Calu3 (cell line): ENCODE measurements at regions not wholly inside any gene's neighbourhood (a gene's known extent, or its start where the extent isn't known, plus 50 kb on each side); places are given as distances from the start of the nearest gene placed in this dataset.

Source experiments
- BruUV-seq: library from RNA; stranded (reverse); fragments of 400-500 nt; replicated peaks from 2 replicates; lab custom pipeline; 2021; lab: Mats Ljungman, UMichigan
- CTCF ChIA-PET: fragments of 300-600 bp; sonication (Branson Sonifier 250); formaldehyde crosslinking; loops from one replicate; lab custom pipeline; 2022; ENCODE audit warnings: antibody characterized with exemption; lab: Charles Lee
- DNase-seq: peaks from one replicate; pipeline ENCODE4 v3.0.0; 2022
- H3K27ac Mint-ChIP-seq: one replicate; pipeline ENCODE4 v1.8.0; 2022; ENCODE audit warnings: mixed read lengths; ENCODE audit not compliant: unreplicated experiment
- H3K27me3 Mint-ChIP-seq: one replicate; pipeline ENCODE4 v1.8.0; 2022; ENCODE audit warnings: mixed read lengths; ENCODE audit not compliant: unreplicated experiment
- H3K36me3 Mint-ChIP-seq: one replicate; pipeline ENCODE4 v1.8.0; 2022; ENCODE audit warnings: mild to moderate bottlenecking, moderate library complexity, mixed read lengths; ENCODE audit not compliant: insufficient read depth, unreplicated experiment
- H3K4me1 Mint-ChIP-seq: one replicate; pipeline ENCODE4 v1.8.0; 2022; ENCODE audit warnings: mild to moderate bottlenecking, low read depth, mixed read lengths; ENCODE audit not compliant: unreplicated experiment
- H3K4me3 Mint-ChIP-seq: one replicate; pipeline ENCODE4 v1.8.0; 2022; ENCODE audit warnings: mild to moderate bottlenecking, low read depth, moderate library complexity, mixed read lengths; ENCODE audit not compliant: unreplicated experiment
- H3K9me3 Mint-ChIP-seq: one replicate; pipeline ENCODE4 v1.8.0; 2022; ENCODE audit warnings: low read depth, mixed read lengths; ENCODE audit not compliant: unreplicated experiment
- intact Hi-C: fragments of 100-400 bp; cut with micrococcal nuclease; formaldehyde crosslinking; loops from one replicate; pipeline ENCODE4 v1.10.0; 2022; ENCODE audit not compliant: unreplicated experiment
- TF ChIP-seq, protein P1 (sequence below): fragments of 200-600 bp; IDR thresholded peaks from one replicate; pipeline ENCODE4 v1.8.0; 2022; ENCODE audit warnings: antibody characterized with exemption; ENCODE audit not compliant: unreplicated experiment

DNA sequence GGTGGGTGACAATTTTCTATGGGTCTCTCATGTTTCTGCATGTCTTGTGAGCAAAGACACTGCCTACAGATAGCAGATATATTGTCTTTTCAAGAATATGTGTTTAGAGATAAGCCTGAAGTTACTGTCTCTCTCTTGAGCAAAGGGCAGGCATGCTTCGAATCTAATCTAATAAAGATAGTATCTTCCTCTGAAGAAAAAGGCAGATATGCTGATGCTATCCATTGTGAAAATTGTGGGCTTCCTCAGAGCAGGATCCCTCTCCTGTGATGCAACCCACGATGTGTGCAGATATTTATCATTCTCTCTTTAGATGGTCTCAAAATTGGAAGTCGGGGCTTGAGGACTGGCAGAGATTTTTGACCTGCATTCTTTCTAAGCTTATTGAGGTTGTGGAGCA is 187.0 kb downstream of the DACT1 start:
- Mint-ChIP-seq H3K27me3 (no peaks in the 10 kb centered on the region), H3K4me3 (no peak overlapping the region), H3K36me3 (no peaks in the 10 kb centered on the region), H3K27ac (no peak overlapping the region), H3K9me3 (peaks cover 3% of the 10 kb centered on the region), H3K4me1 (peaks cover 8% of the 10 kb centered on the region)
- TF ChIP-seq, protein P1, sequence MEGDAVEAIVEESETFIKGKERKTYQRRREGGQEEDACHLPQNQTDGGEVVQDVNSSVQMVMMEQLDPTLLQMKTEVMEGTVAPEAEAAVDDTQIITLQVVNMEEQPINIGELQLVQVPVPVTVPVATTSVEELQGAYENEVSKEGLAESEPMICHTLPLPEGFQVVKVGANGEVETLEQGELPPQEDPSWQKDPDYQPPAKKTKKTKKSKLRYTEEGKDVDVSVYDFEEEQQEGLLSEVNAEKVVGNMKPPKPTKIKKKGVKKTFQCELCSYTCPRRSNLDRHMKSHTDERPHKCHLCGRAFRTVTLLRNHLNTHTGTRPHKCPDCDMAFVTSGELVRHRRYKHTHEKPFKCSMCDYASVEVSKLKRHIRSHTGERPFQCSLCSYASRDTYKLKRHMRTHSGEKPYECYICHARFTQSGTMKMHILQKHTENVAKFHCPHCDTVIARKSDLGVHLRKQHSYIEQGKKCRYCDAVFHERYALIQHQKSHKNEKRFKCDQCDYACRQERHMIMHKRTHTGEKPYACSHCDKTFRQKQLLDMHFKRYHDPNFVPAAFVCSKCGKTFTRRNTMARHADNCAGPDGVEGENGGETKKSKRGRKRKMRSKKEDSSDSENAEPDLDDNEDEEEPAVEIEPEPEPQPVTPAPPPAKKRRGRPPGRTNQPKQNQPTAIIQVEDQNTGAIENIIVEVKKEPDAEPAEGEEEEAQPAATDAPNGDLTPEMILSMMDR, result no peak
- BruUV-seq, result no TSS peak
- CTCF ChIA-PET, result no interaction called here
- intact Hi-C loops, result no loop called here
- DNase-seq, result no peak

DNA sequence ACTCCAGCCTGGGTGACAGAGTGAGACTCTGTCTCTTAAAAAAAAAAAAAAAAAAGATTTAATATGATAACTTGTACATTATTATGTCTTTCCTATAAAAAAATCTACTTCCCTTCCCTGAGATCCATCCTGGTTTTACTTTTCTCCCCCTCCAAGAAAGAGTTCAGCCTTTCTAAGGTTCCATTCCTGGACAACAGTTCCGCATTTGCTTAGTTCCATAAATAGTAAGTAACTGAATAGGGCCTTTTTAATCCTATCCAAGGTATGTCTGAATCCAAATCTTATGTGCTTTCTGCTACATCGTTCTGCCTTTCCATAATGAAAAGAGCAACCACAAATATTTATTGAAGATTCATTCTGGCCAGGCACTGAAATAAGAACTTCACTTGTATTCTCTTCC is 187.8 kb downstream of the DACT1 start:
- Mint-ChIP-seq H3K27ac (no peak overlapping the region), H3K9me3 (peaks cover 3% of the 10 kb centered on the region), H3K27me3 (no peaks in the 10 kb centered on the region), H3K36me3 (no peaks in the 10 kb centered on the region), H3K4me3 (no peak overlapping the region), H3K4me1 (peaks cover 16% of the 10 kb centered on the region)
- BruUV-seq, result no TSS peak
- TF ChIP-seq, protein P1, result no peak
- intact Hi-C loops, result no loop called here
- CTCF ChIA-PET, result interaction anchor here (0.7 kb wide), 1 partner anchor 187 kb away, joined by 6 read pairs; no protein-coding TSS in a partner anchor
- no peak for DNase-seq

DNA sequence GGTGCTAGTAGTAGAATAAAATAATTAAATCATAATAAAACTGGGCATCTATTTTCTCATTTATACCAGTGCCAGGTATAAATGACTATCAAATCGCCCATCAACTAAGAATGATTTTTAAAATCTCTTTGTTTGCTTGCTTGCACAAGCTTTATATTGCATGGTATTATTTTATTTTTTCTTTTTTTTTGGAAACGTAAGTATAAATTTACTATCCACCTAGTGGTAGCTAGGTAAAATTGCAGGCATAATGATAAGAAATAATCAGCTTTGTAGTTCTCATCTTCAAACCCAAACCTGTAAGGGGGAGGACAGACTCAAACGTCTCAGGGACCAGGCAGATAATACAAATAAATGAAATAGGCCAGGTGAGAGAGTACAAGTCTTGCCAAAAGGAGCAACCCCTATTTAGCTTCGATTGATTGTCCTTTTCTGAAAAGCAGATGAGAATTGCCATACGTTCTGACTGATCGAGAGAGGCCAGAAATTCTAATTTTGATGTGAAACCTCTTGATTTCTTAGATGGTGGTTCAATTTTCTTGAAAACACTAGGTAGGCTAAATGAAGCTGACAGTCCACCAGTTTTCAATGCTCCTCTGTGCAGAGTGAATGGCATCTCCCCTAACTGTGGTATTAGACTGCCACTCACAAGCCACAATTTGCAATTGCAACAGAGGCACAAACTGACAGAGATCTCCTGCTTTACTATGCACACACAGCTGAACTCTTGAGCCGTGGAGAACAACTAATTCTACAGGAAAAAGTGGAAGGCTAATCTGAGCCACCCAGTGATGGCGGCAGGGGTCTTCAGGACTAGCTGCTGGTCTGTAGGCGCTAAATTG is 189.3 kb downstream of the DACT1 start:
- DNase-seq, result no peak
- Mint-ChIP-seq H3K27me3 (no peaks in the 10 kb centered on the region), H3K4me1 (peaks cover 22% of the 10 kb centered on the region), H3K36me3 (no peaks in the 10 kb centered on the region), H3K9me3 (no peaks in the 10 kb centered on the region), H3K27ac (no peak overlapping the region), H3K4me3 (no peak overlapping the region)
- intact Hi-C loops, result no loop called here
- no TSS peak for BruUV-seq
- CTCF ChIA-PET, result interaction anchor here (1.2 kb wide), 1 partner anchor 326 kb away, joined by 3 read pairs; no protein-coding TSS in a partner anchor
- TF ChIP-seq, protein P1, result no peak

DNA sequence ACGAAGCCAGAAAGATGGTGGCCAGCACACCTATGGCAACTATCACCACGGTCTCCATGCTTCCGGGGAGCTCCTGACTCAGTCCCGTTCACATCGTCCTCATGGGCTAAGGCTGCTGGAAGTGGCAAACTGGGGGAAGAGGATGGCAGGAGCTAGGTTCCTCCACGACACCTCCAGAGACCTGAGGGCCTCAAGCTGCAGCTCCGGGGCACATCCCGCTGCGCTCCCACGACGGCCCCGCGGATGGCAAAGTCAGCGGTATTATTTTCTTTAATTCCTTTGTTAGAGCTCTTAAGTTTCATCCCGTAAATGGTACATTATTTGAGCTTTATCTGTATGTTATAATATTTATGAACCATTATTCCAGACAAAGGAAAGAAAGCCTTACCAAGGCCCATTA is 190.5 kb downstream of the DACT1 start:
- H3K27me3 Mint-ChIP-seq, result no peaks in the 10 kb centered on the region
- CTCF ChIA-PET, result no interaction called here

More for the DNA sequence above, 190.5 kb downstream of the DACT1 start:
- H3K9me3 Mint-ChIP-seq, result no peaks in the 10 kb centered on the region
- intact Hi-C loops, result loop anchor here (2.0 kb wide), 1 partner anchor 187 kb away; no protein-coding TSS in a partner anchor
- TF ChIP-seq, protein P1, result no peak
- H3K36me3 Mint-ChIP-seq, result no peaks in the 10 kb centered on the region
- peaks cover 25% of the 10 kb centered on the region for H3K4me1 Mint-ChIP-seq
- no TSS peak for BruUV-seq
- H3K4me3 Mint-ChIP-seq, result no peak overlapping the region
- no peak overlapping the region for H3K27ac Mint-ChIP-seq
- no peak for DNase-seq
